ENCODE measurements at regions not wholly inside any gene's neighbourhood (a gene's known extent, or its start where the extent isn't known, plus 50 kb on each side); places are given as distances from the start of the nearest gene placed in this dataset.

DNA sequence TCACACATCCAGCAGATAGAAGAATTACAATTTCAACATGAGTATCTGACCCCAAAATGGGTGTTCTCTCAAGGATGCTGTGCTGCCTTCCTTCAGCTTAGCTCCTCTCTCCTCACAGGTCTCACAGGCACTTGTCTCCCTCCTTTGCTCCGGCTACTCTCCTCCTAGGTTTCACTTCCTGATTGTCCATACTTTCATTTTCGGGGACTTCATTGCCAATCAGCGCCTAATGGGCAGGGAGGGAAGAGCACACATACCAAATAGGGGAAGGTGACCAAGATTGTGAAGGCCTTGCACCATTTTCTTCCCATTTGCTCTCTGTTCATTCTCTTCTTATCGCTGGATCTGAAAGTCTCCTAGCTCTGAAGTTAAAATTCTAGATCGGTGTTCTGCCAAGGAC lies 125.4 kb upstream of the EOLA2 start:
- TF ChIP-seq, protein P1, sequence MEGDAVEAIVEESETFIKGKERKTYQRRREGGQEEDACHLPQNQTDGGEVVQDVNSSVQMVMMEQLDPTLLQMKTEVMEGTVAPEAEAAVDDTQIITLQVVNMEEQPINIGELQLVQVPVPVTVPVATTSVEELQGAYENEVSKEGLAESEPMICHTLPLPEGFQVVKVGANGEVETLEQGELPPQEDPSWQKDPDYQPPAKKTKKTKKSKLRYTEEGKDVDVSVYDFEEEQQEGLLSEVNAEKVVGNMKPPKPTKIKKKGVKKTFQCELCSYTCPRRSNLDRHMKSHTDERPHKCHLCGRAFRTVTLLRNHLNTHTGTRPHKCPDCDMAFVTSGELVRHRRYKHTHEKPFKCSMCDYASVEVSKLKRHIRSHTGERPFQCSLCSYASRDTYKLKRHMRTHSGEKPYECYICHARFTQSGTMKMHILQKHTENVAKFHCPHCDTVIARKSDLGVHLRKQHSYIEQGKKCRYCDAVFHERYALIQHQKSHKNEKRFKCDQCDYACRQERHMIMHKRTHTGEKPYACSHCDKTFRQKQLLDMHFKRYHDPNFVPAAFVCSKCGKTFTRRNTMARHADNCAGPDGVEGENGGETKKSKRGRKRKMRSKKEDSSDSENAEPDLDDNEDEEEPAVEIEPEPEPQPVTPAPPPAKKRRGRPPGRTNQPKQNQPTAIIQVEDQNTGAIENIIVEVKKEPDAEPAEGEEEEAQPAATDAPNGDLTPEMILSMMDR (IDR thresholded peaks at IDR 0.05): no peak
- no peak for TF ChIP-seq POLR2A (IDR thresholded peaks at IDR 0.05)

All from adrenal gland (tissue), 5 donors.